Stomach smooth muscle (tissue), 2 donors: ENCODE measurements at regions not wholly inside any gene's neighbourhood (a gene's known extent, or its start where the extent isn't known, plus 50 kb on each side); places are given as distances from the start of the nearest gene placed in this dataset.

Experiments
- H3K27ac ChIP-seq: one replicate; pipeline ENCODE4 v1.7.0; 2013; ENCODE audit warnings: mild to moderate bottlenecking, low read length, inconsistent platforms
- H3K27me3 ChIP-seq, 2 donors: one replicate each; pipeline ENCODE4 v1.7.0; 2013; ENCODE audit warnings: low read length in 2 of 2; ENCODE audit not compliant: insufficient read depth in 2 of 2, control insufficient read depth in 1 of 2
- H3K36me3 ChIP-seq, 2 donors: one replicate each; pipeline ENCODE4 v1.7.0; 2013; ENCODE audit warnings: low read length in 2 of 2; ENCODE audit not compliant: control insufficient read depth in 2 of 2, insufficient read depth in 2 of 2
- H3K4me1 ChIP-seq: one replicate; pipeline ENCODE4 v1.7.0; 2013; ENCODE audit warnings: low read length; ENCODE audit not compliant: control insufficient read depth, insufficient read depth
- H3K4me3 ChIP-seq, 2 donors: one replicate each; pipeline ENCODE4 v1.7.0; 2013; ENCODE audit warnings: low read length in 2 of 2
- H3K9ac ChIP-seq, 2 donors: one replicate each; pipeline ENCODE4 v1.7.0; 2013; ENCODE audit warnings: low read length in 2 of 2, mild to moderate bottlenecking in 1 of 2
- H3K9me3 ChIP-seq, 2 donors: one replicate each; pipeline ENCODE4 v1.7.0; 2013; ENCODE audit warnings: low read length in 2 of 2; ENCODE audit not compliant: control insufficient read depth in 2 of 2
- donor health status: healthy.
- donor health status: Pancreatic carcinoma.

- no peaks in the 10 kb centered on the region for H3K36me3 ChIP-seq
- no peak overlapping the region for H3K4me3 ChIP-seq
- no peak overlapping the region for H3K9ac ChIP-seq
- H3K27me3 ChIP-seq = no peaks in the 10 kb centered on the region
- no peak overlapping the region for H3K27ac ChIP-seq
- H3K9me3 ChIP-seq = peaks cover 0 to 3% of the 10 kb centered on the region in 2 donors
- H3K4me1 ChIP-seq = no peaks in the 10 kb centered on the region
Measured at GRCh38 chr18:67862069-67862468, 345.5 kb upstream of the DSEL start.

GRCh38 chr18:67854340-67854739 lies 337.8 kb upstream of the DSEL start:
- Histone ChIP-seq H3K9me3 (peaks cover 0 to 3% of the 10 kb centered on the region in 2 donors), H3K9ac (no peak overlapping the region), H3K4me1 (no peaks in the 10 kb centered on the region), H3K4me3 (no peak overlapping the region), H3K36me3 (no peaks in the 10 kb centered on the region), H3K27ac (no peak overlapping the region), H3K27me3 (no peaks in the 10 kb centered on the region)

DNA sequence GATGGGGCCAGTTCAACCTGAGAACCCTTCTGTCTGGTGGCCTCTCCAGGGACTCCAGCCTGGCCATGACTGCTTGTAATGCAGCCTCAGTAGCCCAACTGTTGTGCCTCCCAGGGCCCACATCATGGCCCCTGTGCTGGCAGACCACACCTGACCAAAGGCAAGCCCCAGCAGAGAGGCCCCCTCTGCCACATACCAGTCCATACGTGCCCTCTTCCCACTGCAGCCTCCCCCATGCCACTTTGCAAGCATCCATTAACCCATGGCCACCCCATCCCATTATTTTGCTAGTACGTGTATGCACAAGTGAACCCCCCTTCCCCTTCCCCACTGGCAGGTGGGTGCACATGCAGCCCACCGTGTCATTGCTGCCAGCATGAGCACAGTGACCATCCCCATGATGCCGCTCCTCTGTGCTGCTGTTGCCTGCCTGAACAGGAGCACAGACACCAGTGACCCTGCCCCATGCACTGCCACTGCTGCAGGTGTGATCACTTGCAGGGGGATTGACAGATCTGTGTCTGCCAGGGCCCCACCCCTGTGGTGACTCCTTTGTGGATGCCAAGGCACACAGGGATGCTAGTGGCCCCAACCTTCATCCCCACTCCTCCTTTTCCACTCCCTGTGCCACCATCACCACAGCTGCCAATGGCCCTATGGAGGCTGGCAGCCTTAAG lies 330.0 kb upstream of the DSEL start:
- Histone ChIP-seq H3K9ac (no peak overlapping the region), H3K4me3 (no peak overlapping the region), H3K27ac (no peak overlapping the region), H3K36me3 (no peaks in the 10 kb centered on the region), H3K4me1 (no peaks in the 10 kb centered on the region), H3K27me3 (no peaks in the 10 kb centered on the region), H3K9me3 (no peaks in the 10 kb centered on the region)

DNA sequence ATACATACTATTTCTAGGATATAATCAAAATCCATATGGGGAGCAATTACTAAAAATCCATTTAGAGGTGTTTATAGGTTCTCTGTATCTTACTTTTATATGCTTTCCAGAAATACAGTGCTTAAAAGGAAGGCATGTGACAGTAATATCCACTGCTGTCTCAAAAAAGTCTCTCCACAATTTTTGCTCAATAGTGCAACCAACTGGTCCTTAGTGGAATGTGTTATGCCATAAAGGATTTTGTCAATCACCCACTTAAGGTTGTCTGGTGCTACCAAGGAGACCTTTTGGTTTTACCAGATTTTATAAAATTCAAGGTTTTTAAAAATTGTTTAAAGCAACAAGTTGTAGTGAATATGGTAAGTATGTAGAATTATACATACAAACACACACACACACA lies 328.5 kb upstream of the DSEL start:
- Histone ChIP-seq H3K4me1 (no peaks in the 10 kb centered on the region), H3K9ac (no peak overlapping the region), H3K9me3 (no peaks in the 10 kb centered on the region), H3K27ac (no peak overlapping the region), H3K4me3 (no peak overlapping the region), H3K27me3 (no peaks in the 10 kb centered on the region), H3K36me3 (no peaks in the 10 kb centered on the region)

DNA sequence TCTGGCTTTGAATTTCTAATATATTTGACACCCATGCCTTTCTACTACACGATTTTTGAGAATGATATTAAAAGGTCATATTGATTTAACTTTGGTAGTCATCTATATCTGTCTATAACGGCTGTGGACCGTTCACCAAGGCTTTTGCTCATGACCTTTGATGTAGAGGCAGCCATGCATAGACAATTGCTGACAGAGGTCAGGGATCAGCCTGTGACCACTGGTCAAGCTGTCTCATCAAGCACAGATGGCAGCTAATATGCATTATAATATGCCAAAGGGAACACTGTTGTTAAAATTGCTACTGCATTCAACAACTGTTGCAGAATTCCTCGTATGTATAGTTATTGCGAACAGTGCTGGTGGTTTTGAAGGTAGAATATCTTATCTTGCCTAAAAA lies 323.9 kb upstream of the DSEL start:
- H3K36me3 ChIP-seq = no peaks in the 10 kb centered on the region
- no peak overlapping the region for H3K4me3 ChIP-seq
- H3K9me3 ChIP-seq = no peaks in the 10 kb centered on the region
- H3K4me1 ChIP-seq = no peaks in the 10 kb centered on the region
- H3K27ac ChIP-seq = no peak overlapping the region
- H3K27me3 ChIP-seq = no peaks in the 10 kb centered on the region
- no peak overlapping the region for H3K9ac ChIP-seq

DNA sequence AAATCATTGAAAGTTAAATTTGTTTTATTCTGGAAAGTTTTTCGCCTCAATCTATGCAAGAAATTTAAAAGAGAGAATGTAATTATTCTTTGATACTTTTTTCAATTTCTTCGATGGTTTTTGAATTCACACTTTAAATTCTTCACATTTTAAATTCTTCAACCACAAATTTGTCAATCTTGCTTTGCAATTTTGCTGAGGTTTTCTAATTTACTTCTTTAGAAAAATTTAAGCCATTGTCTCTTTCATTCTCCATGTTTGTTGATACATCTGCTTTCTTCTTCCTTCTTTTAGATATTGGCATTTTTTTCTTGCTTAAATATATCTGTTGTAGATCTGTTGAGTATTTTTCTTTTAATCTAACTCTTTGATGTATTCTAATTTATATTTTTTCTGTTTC lies 301.9 kb upstream of the DSEL start:
- Histone ChIP-seq H3K27me3 (no peaks in the 10 kb centered on the region), H3K4me1 (no peaks in the 10 kb centered on the region), H3K4me3 (no peak overlapping the region), H3K36me3 (no peaks in the 10 kb centered on the region), H3K27ac (no peak overlapping the region), H3K9me3 (no peaks in the 10 kb centered on the region), H3K9ac (no peak overlapping the region)

DNA sequence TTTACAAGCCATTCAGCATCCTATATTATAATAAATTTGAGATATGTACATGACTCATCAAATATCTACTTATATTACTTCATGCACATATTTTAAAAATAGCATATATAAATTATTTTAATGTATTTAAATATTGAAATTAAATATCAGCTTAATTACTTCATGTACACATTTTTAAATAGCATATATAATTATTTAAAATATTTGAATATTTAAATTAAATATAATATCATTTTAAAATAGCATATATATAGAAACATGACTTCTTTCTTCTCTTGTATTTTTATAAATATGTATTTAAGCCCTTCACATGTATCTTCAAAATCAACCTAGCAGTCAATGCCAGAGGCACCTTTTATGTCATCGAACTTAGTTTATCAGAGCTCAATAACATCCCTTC lies 298.8 kb upstream of the DSEL start:
- no peak overlapping the region for H3K4me3 ChIP-seq
- no peaks in the 10 kb centered on the region for H3K4me1 ChIP-seq
- no peak overlapping the region for H3K27ac ChIP-seq
- no peaks in the 10 kb centered on the region for H3K36me3 ChIP-seq
- no peaks in the 10 kb centered on the region for H3K9me3 ChIP-seq
- no peak overlapping the region for H3K9ac ChIP-seq
- no peaks in the 10 kb centered on the region for H3K27me3 ChIP-seq

GRCh38 chr18:67813380-67814028 lies 297.0 kb upstream of the DSEL start:
- Histone ChIP-seq H3K9me3 (no peaks in the 10 kb centered on the region), H3K4me3 (no peak overlapping the region), H3K36me3 (no peaks in the 10 kb centered on the region), H3K9ac (no peak overlapping the region), H3K27ac (no peak overlapping the region), H3K4me1 (no peaks in the 10 kb centered on the region), H3K27me3 (no peaks in the 10 kb centered on the region)

DNA sequence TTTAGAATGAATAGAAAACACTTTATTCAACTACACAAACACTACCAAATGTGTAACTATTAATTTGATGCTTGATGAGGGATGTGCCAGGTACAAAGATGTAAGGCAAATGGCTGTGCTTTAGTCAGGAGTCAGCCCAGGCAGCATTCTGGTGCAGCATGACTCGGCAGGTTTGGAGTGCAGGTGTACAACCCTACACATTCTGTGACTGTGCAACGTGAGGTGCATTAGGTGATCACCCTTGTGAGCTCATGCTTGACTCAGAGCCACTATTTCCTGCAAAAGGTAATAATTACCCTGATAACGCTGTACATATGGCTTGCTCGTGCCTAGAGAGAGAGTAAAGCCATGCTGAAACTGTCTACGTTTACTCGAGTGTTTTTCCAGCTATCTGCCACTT lies 288.7 kb upstream of the DSEL start:
- Histone ChIP-seq H3K9ac (no peak overlapping the region), H3K36me3 (no peaks in the 10 kb centered on the region), H3K9me3 (no peaks in the 10 kb centered on the region), H3K27ac (no peak overlapping the region), H3K4me3 (no peak overlapping the region), H3K4me1 (no peaks in the 10 kb centered on the region), H3K27me3 (no peaks in the 10 kb centered on the region)

DNA sequence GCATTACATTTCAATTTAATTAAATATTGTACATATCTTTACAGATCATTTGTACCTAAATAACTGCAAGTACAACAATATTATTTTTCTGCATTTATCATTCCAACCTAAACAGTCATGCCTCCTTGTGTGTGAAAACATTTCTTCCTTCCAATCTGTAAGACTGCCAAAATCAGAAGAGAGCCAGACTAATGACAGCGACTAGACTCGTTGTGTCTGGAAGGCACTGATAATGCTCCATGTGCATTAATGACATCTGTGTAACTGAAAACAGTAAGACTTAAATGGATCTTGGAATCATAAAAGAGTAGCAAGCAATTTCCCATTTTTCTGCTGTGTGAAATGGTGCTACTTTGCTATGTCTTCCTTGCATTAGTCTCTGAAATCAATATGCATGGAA lies 278.0 kb upstream of the DSEL start:
- Histone ChIP-seq H3K9me3 (no peaks in the 10 kb centered on the region), H3K27me3 (no peaks in the 10 kb centered on the region), H3K4me3 (no peak overlapping the region), H3K9ac (no peak overlapping the region), H3K4me1 (no peaks in the 10 kb centered on the region), H3K27ac (no peak overlapping the region), H3K36me3 (no peaks in the 10 kb centered on the region)

DNA sequence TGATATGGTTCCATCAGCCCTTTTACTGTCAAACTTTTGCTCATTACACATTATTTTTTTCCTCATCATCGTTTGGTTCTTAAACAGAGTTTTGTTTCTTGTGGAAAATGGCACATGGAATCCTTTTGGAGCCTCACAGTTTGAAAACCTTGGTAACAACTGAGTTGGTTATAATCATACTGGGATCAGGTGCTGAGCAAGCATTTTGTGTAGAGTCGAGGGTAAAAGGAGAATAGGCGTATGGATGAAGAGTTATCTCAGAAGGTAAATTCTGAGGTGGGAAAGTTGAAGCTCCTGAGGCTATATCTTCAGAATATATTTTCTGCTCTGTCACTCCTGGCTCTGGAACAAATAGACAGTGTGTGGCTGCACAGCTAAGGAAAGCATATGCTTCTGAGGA lies 274.0 kb upstream of the DSEL start:
- no peaks in the 10 kb centered on the region for H3K27me3 ChIP-seq
- no peak overlapping the region for H3K9ac ChIP-seq
- no peaks in the 10 kb centered on the region for H3K4me1 ChIP-seq
- no peaks in the 10 kb centered on the region for H3K36me3 ChIP-seq
- H3K9me3 ChIP-seq = no peaks in the 10 kb centered on the region
- H3K27ac ChIP-seq = no peak overlapping the region
- no peak overlapping the region for H3K4me3 ChIP-seq
